H9 (cell line): ENCODE measurements at regions not wholly inside any gene's neighbourhood (a gene's known extent, or its start where the extent isn't known, plus 50 kb on each side); places are given as distances from the start of the nearest gene placed in this dataset.

Experiments
- DNase-seq: peaks from one replicate; pipeline ENCODE4 v3.0.0-alpha.2; 2017
- H2AFZ ChIP-seq: one replicate; pipeline ENCODE4 v1.6.1; 2013; ENCODE audit warnings: mild to moderate bottlenecking, low read length, control low read depth, moderate library complexity
- H2AK5ac ChIP-seq: 2 replicates; pipeline ENCODE4 v1.6.1; 2013; ENCODE audit warnings: low read length, control low read depth, mixed read lengths; ENCODE audit not compliant: insufficient read length
- H2BK120ac ChIP-seq: one replicate; pipeline ENCODE4 v1.6.1; 2013; ENCODE audit warnings: low read depth, mild to moderate bottlenecking, low read length, control low read depth, inconsistent platforms; ENCODE audit not compliant: poor library complexity, severe bottlenecking
- H2BK12ac ChIP-seq: 2 replicates; pipeline ENCODE4 v1.6.1; 2013; ENCODE audit warnings: low read length, control low read depth, mixed read lengths, low read depth; ENCODE audit not compliant: insufficient read length
- H2BK15ac ChIP-seq: 2 replicates; pipeline ENCODE4 v1.6.1; 2013; ENCODE audit warnings: low read depth, low read length, control low read depth
- H2BK20ac ChIP-seq: one replicate; pipeline ENCODE4 v1.6.1; 2013; ENCODE audit warnings: low read depth, mild to moderate bottlenecking, low read length, control low read depth, inconsistent platforms; ENCODE audit not compliant: poor library complexity, severe bottlenecking
- H2BK5ac ChIP-seq: 2 replicates; pipeline ENCODE4 v1.6.1; 2013; ENCODE audit warnings: low read length, control low read depth, mixed read lengths; ENCODE audit not compliant: insufficient read length
- H3K14ac ChIP-seq: 2 replicates; pipeline ENCODE4 v1.6.1; 2013; ENCODE audit warnings: low read length, control low read depth; ENCODE audit not compliant: insufficient read depth
- H3K18ac ChIP-seq: 2 replicates; pipeline ENCODE4 v1.6.1; 2013; ENCODE audit warnings: low read depth, mild to moderate bottlenecking, mixed read lengths, low read length, control low read depth; ENCODE audit not compliant: insufficient read length
- H3K23ac ChIP-seq: 2 replicates; pipeline ENCODE4 v1.6.1; 2013; ENCODE audit warnings: low read length, control low read depth, mixed read lengths, low read depth; ENCODE audit not compliant: insufficient read length
- H3K23me2 ChIP-seq: 2 replicates; pipeline ENCODE4 v1.6.1; 2013; ENCODE audit warnings: low read depth, mild to moderate bottlenecking, mixed read lengths, low read length, control low read depth; ENCODE audit not compliant: insufficient read length, poor library complexity, severe bottlenecking
- H3K27ac ChIP-seq: 2 replicates; pipeline ENCODE4 v1.5.1; 2013; ENCODE audit warnings: low read length, control low read depth, mixed read lengths, low read depth; ENCODE audit not compliant: insufficient read length
- H3K27me3 ChIP-seq: 2 replicates; pipeline ENCODE4 v1.6.1; 2013; ENCODE audit warnings: low read length, control low read depth, inconsistent platforms; ENCODE audit not compliant: insufficient read depth
- H3K4ac ChIP-seq: 2 replicates; pipeline ENCODE4 v1.6.1; 2013; ENCODE audit warnings: low read depth, mild to moderate bottlenecking, control low read depth, inconsistent platforms, low read length, moderate library complexity
- H3K4me1 ChIP-seq: 2 replicates; pipeline ENCODE4 v1.6.1; 2013; ENCODE audit warnings: low read length, control low read depth, inconsistent platforms; ENCODE audit not compliant: insufficient read depth
- H3K4me2 ChIP-seq: 2 replicates; pipeline ENCODE4 v1.6.1; 2013; ENCODE audit warnings: low read length, control low read depth, mixed read lengths; ENCODE audit not compliant: insufficient read length, insufficient read depth
- H3K56ac ChIP-seq: 2 replicates; pipeline ENCODE4 v1.6.1; 2013; ENCODE audit warnings: low read depth, mild to moderate bottlenecking, mixed read lengths, low read length, control low read depth; ENCODE audit not compliant: insufficient read length
- H3K79me1 ChIP-seq: 2 replicates; pipeline ENCODE4 v1.6.1; 2013; ENCODE audit warnings: low read depth, mild to moderate bottlenecking, moderate library complexity, low read length, control low read depth, inconsistent platforms; ENCODE audit not compliant: insufficient read depth, poor library complexity, severe bottlenecking
- H3K79me2 ChIP-seq: 2 replicates; pipeline ENCODE4 v1.6.1; 2013; ENCODE audit warnings: low read length, control low read depth, inconsistent platforms; ENCODE audit not compliant: insufficient read depth
- H3K9ac ChIP-seq: 2 replicates; pipeline ENCODE4 v1.6.1; 2013; ENCODE audit warnings: low read length, control low read depth, mixed read lengths; ENCODE audit not compliant: insufficient read length; ENCODE audit errors: extremely low read depth
- H3K9me3 ChIP-seq: one replicate; pipeline ENCODE4 v1.6.1; 2013; ENCODE audit warnings: low read depth, low read length, inconsistent platforms; ENCODE audit not compliant: control insufficient read depth
- H3T11ph ChIP-seq: one replicate; pipeline ENCODE4 v1.6.1; 2013; ENCODE audit warnings: mild to moderate bottlenecking, low read length, control low read depth, inconsistent platforms
- H4K20me1 ChIP-seq: one replicate; pipeline ENCODE4 v1.6.1; 2013; ENCODE audit not compliant: control insufficient read depth, insufficient read length, insufficient read depth
- H4K5ac ChIP-seq: 2 replicates; pipeline ENCODE4 v1.6.1; 2013; ENCODE audit warnings: low read depth, mild to moderate bottlenecking, mixed read lengths, low read length, control low read depth; ENCODE audit not compliant: insufficient read length
- H4K8ac ChIP-seq: replicated peaks from 2 replicates; pipeline ENCODE4 v1.6.1; 2013; ENCODE audit warnings: low read length, control low read depth, mixed read lengths, low read depth; ENCODE audit not compliant: insufficient read length
- H4K91ac ChIP-seq: 2 replicates; pipeline ENCODE4 v1.6.1; 2013; ENCODE audit warnings: low read depth, mild to moderate bottlenecking, moderate library complexity, mixed read lengths, low read length, control low read depth; ENCODE audit not compliant: insufficient read length
- H3K27ac Mint-ChIP-seq, 3 experiments: 2 replicates in 2 of 3; 3 replicates in 1 of 3; pipeline ENCODE4 v1.8.0; 2020 to 2021; ENCODE audit warnings: mixed read lengths in 3 of 3, mild to moderate bottlenecking in 1 of 3, moderate library complexity in 1 of 3
- H3K27me3 Mint-ChIP-seq: 2 replicates; pipeline ENCODE4 v1.8.0; 2021; ENCODE audit warnings: low read depth, mild to moderate bottlenecking, moderate library complexity, mixed read lengths
- H3K36me3 Mint-ChIP-seq, 3 experiments: 2 replicates in 2 of 3; 3 replicates in 1 of 3; pipeline ENCODE4 v1.8.0; 2020 to 2021; ENCODE audit warnings: low read depth in 3 of 3, mixed read lengths in 3 of 3; ENCODE audit not compliant: insufficient read depth in 1 of 3
- H3K4me1 Mint-ChIP-seq, 2 experiments: 2 replicates each; pipeline ENCODE4 v1.8.0; 2020; ENCODE audit warnings: mixed read lengths in 2 of 2
- H3K4me3 Mint-ChIP-seq, 2 experiments: 2 replicates in 1 of 2; 3 replicates in 1 of 2; pipeline ENCODE4 v1.8.0; 2020 to 2021; ENCODE audit warnings: mild to moderate bottlenecking in 2 of 2, mixed read lengths in 2 of 2, moderate library complexity in 1 of 2
- H3K9me3 Mint-ChIP-seq, 2 experiments: 2 replicates in 1 of 2; 3 replicates in 1 of 2; pipeline ENCODE4 v1.8.0; 2020; ENCODE audit warnings: mild to moderate bottlenecking in 2 of 2, mixed read lengths in 2 of 2, moderate library complexity in 1 of 2
- TF ChIP-seq, protein P1 (sequence below): fragments of 200-600 bp; sonication (generic); conservative IDR thresholded peaks from 3 replicates; pipeline ENCODE4 v1.8.0; 2021; ENCODE audit warnings: antibody characterized with exemption, mild to moderate bottlenecking

DNA sequence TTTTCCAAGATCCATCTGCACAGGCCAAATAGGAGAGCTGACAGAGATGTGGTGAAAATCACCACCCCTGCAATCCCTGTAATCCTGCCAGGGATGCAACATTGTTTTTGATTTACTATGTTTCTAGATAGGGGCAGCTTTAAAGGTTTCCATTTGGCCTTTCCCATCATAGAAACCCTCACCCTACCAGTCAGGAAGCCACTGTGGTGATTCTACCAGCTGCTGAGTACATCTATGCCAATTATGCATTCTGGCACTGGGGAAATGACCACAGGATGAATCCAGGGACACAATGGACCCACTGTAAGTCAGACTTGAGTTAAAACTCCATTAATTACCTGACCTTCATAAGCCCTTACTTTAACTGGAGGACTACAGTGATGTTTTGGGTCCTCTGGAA lies 130.4 kb downstream of the TNFRSF21 start:
- no peak for DNase-seq
- H3K79me2 ChIP-seq = no peaks in the 10 kb centered on the region
- H3K27ac Mint-ChIP-seq = no peak overlapping the region
- no peaks in the 10 kb centered on the region for H3K36me3 Mint-ChIP-seq
- H2BK15ac ChIP-seq = no peak overlapping the region
- H3K4me1 ChIP-seq = no peaks in the 10 kb centered on the region
- no peaks in the 10 kb centered on the region for H3K23me2 ChIP-seq
- H4K91ac ChIP-seq = no peak overlapping the region
- no peaks in the 10 kb centered on the region for H4K20me1 ChIP-seq
- no peak overlapping the region for H2AFZ ChIP-seq
- no peaks in the 10 kb centered on the region for H3K9me3 Mint-ChIP-seq
- H3K4me2 ChIP-seq = no peak overlapping the region
- H3K9me3 ChIP-seq = no peaks in the 10 kb centered on the region
- TF ChIP-seq, protein P1, sequence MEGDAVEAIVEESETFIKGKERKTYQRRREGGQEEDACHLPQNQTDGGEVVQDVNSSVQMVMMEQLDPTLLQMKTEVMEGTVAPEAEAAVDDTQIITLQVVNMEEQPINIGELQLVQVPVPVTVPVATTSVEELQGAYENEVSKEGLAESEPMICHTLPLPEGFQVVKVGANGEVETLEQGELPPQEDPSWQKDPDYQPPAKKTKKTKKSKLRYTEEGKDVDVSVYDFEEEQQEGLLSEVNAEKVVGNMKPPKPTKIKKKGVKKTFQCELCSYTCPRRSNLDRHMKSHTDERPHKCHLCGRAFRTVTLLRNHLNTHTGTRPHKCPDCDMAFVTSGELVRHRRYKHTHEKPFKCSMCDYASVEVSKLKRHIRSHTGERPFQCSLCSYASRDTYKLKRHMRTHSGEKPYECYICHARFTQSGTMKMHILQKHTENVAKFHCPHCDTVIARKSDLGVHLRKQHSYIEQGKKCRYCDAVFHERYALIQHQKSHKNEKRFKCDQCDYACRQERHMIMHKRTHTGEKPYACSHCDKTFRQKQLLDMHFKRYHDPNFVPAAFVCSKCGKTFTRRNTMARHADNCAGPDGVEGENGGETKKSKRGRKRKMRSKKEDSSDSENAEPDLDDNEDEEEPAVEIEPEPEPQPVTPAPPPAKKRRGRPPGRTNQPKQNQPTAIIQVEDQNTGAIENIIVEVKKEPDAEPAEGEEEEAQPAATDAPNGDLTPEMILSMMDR = no peak
- H4K5ac ChIP-seq = no peak overlapping the region
- no peak overlapping the region for H2BK12ac ChIP-seq
- H3K9ac ChIP-seq = no peak overlapping the region
- H2BK120ac ChIP-seq = no peak overlapping the region
- no peak overlapping the region for H3K4me3 Mint-ChIP-seq
- no peaks in the 10 kb centered on the region for H3K27me3 ChIP-seq
- H4K8ac ChIP-seq = no peak overlapping the region
- no peak overlapping the region for H3K4ac ChIP-seq
- H3K18ac ChIP-seq = no peak overlapping the region
- H3K27ac ChIP-seq = no peak overlapping the region
- H3K23ac ChIP-seq = no peak overlapping the region
- H3T11ph ChIP-seq = no peak overlapping the region
- no peaks in the 10 kb centered on the region for H3K27me3 Mint-ChIP-seq
- H3K4me1 Mint-ChIP-seq = peaks cover 0 to 6% of the 10 kb centered on the region in 2 experiments; a peak in 1 of 4 replicates
- no peak overlapping the region for H2BK20ac ChIP-seq
- no peak overlapping the region for H2BK5ac ChIP-seq
- no peaks in the 10 kb centered on the region for H3K79me1 ChIP-seq
- no peak overlapping the region for H2AK5ac ChIP-seq
- no peak overlapping the region for H3K56ac ChIP-seq
- no peak overlapping the region for H3K14ac ChIP-seq
